Colonic mucosa (tissue), 4 donors: ENCODE measurements at regions not wholly inside any gene's neighbourhood (a gene's known extent, or its start where the extent isn't known, plus 50 kb on each side); places are given as distances from the start of the nearest gene placed in this dataset.

Experiments
- DNase-seq: peaks from one replicate; pipeline ENCODE4 v3.0.0-alpha.2; 2020
- H3K27ac ChIP-seq: fragments of 200-600 bp; one replicate; pipeline ENCODE4 v1.8.0; 2021
- H3K27me3 ChIP-seq: fragments of 200-600 bp; one replicate; pipeline ENCODE4 v1.8.0; 2021
- H3K36me3 ChIP-seq: fragments of 200-600 bp; one replicate; pipeline ENCODE4 v1.8.0; 2021
- H3K4me1 ChIP-seq: fragments of 200-600 bp; one replicate; pipeline ENCODE4 v1.8.0; 2021; ENCODE audit warnings: mild to moderate bottlenecking
- H3K4me3 ChIP-seq: fragments of 200-600 bp; one replicate; pipeline ENCODE4 v1.8.0; 2021
- H3K9ac ChIP-seq, 2 donors: one replicate each; pipeline ENCODE4 v1.7.0; 2013; ENCODE audit warnings: control low read depth in 2 of 2, low read depth in 2 of 2, low read length in 2 of 2
- H3K9me3 ChIP-seq: fragments of 200-600 bp; one replicate; pipeline ENCODE4 v1.8.0; 2021
- intact Hi-C: fragments of 100-400 bp; cut with DNase I; formaldehyde crosslinking; loops from one replicate; pipeline ENCODE4 v1.14.1; 2022
- TF ChIP-seq, protein P1 (sequence below): fragments of 200-600 bp; IDR thresholded peaks from one replicate; pipeline ENCODE4 v1.8.0; 2022; ENCODE audit warnings: antibody characterized with exemption, mild to moderate bottlenecking
- donor health status: healthy.
- donor health status: DM: no; HTN: no; CAD: no.
- donor health status: DM: no; HTN: no; CAD: no.

GRCh38 chr7:10101351-10101750 is 872.3 kb upstream of the PHF14 start:
- TF ChIP-seq, protein P1, sequence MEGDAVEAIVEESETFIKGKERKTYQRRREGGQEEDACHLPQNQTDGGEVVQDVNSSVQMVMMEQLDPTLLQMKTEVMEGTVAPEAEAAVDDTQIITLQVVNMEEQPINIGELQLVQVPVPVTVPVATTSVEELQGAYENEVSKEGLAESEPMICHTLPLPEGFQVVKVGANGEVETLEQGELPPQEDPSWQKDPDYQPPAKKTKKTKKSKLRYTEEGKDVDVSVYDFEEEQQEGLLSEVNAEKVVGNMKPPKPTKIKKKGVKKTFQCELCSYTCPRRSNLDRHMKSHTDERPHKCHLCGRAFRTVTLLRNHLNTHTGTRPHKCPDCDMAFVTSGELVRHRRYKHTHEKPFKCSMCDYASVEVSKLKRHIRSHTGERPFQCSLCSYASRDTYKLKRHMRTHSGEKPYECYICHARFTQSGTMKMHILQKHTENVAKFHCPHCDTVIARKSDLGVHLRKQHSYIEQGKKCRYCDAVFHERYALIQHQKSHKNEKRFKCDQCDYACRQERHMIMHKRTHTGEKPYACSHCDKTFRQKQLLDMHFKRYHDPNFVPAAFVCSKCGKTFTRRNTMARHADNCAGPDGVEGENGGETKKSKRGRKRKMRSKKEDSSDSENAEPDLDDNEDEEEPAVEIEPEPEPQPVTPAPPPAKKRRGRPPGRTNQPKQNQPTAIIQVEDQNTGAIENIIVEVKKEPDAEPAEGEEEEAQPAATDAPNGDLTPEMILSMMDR: no peak
- DNase-seq: no peak
- H3K4me3 ChIP-seq: no peak overlapping the region
- H3K9ac ChIP-seq: no peak overlapping the region
- no peaks in the 10 kb centered on the region for H3K27me3 ChIP-seq
- intact Hi-C loops: no loop called here
- no peaks in the 10 kb centered on the region for H3K36me3 ChIP-seq
- no peaks in the 10 kb centered on the region for H3K4me1 ChIP-seq
- H3K27ac ChIP-seq: no peak overlapping the region
- H3K9me3 ChIP-seq: no peaks in the 10 kb centered on the region

- no peak for DNase-seq
- Histone ChIP-seq H3K27me3 (no peaks in the 10 kb centered on the region), H3K9ac (no peak overlapping the region), H3K36me3 (no peaks in the 10 kb centered on the region), H3K9me3 (no peaks in the 10 kb centered on the region), H3K4me3 (no peak overlapping the region), H3K27ac (no peak overlapping the region), H3K4me1 (no peaks in the 10 kb centered on the region)
- TF ChIP-seq, protein P1: no peak
- intact Hi-C loops: no loop called here
Observed at GRCh38 chr7:10104292-10104691, 869.4 kb upstream of the PHF14 start.

- Histone ChIP-seq H3K4me3 (no peak overlapping the region), H3K27me3 (no peaks in the 10 kb centered on the region), H3K36me3 (no peaks in the 10 kb centered on the region), H3K4me1 (no peaks in the 10 kb centered on the region), H3K9me3 (no peaks in the 10 kb centered on the region), H3K9ac (no peak overlapping the region), H3K27ac (no peak overlapping the region)
- intact Hi-C loops: no loop called here
- TF ChIP-seq, protein P1: no peak
- DNase-seq: no peak
Observed at GRCh38 chr7:10106609-10107008, 867.1 kb upstream of the PHF14 start.

- DNase-seq: no peak
- TF ChIP-seq, protein P1: no peak
- Histone ChIP-seq H3K4me3 (no peak overlapping the region), H3K4me1 (no peaks in the 10 kb centered on the region), H3K27ac (no peak overlapping the region), H3K36me3 (no peaks in the 10 kb centered on the region), H3K9ac (no peak overlapping the region), H3K9me3 (no peaks in the 10 kb centered on the region), H3K27me3 (no peaks in the 10 kb centered on the region)
- intact Hi-C loops: no loop called here
Observed at GRCh38 chr7:10116511-10116910, 857.2 kb upstream of the PHF14 start.

- Histone ChIP-seq H3K4me3 (no peak overlapping the region), H3K36me3 (no peaks in the 10 kb centered on the region)
Observed at GRCh38 chr7:10117815-10118214, 855.9 kb upstream of the PHF14 start.

More at GRCh38 chr7:10117815-10118214, 855.9 kb upstream of the PHF14 start:
- Histone ChIP-seq H3K27ac (no peak overlapping the region), H3K9ac (no peak overlapping the region), H3K4me1 (no peaks in the 10 kb centered on the region), H3K27me3 (no peaks in the 10 kb centered on the region), H3K9me3 (no peaks in the 10 kb centered on the region)
- intact Hi-C loops: no loop called here
- DNase-seq: no peak
- TF ChIP-seq, protein P1: no peak
